Activated naive CD8-positive, alpha-beta T cell treated with anti-CD3 and anti-CD28 coated beads, Interleukin-2, amount 50 U/mL, for 24 hours (primary cell): ENCODE measurements at regions not wholly inside any gene's neighbourhood (a gene's known extent, or its start where the extent isn't known, plus 50 kb on each side); places are given as distances from the start of the nearest gene placed in this dataset.
"Not testable (repeated sequence)": the region's sequence is repeated elsewhere in the genome, so short reads cannot be mapped to it uniquely, and the experiment has no call there.

ENCODE experiments used
- ATAC-seq: fragments of 150-1000 bp; cut with Tn5 transposase; one replicate; pipeline ENCODE4 v1.10.0; 2021
- DNase-seq: peaks from one replicate; pipeline ENCODE4 v3.0.0; 2021
- H3K27ac Mint-ChIP-seq: one replicate; pipeline ENCODE4 v1.8.0; 2021; ENCODE audit warnings: mild to moderate bottlenecking, mixed read lengths
- H3K27me3 Mint-ChIP-seq: one replicate; pipeline ENCODE4 v1.8.0; 2021; ENCODE audit warnings: mixed read lengths
- H3K36me3 Mint-ChIP-seq: one replicate; pipeline ENCODE4 v1.8.0; 2021; ENCODE audit warnings: low read depth, mixed read lengths
- H3K4me1 Mint-ChIP-seq: one replicate; pipeline ENCODE4 v1.8.0; 2021; ENCODE audit warnings: mixed read lengths
- H3K4me3 Mint-ChIP-seq: one replicate; pipeline ENCODE4 v1.8.0; 2021; ENCODE audit warnings: mild to moderate bottlenecking, moderate library complexity, mixed read lengths
- H3K9me3 Mint-ChIP-seq: one replicate; pipeline ENCODE4 v1.8.0; 2021; ENCODE audit warnings: mixed read lengths

GRCh38 chr7:150093897-150094296, 220.1 kb downstream of the ATP6V0E2 start:
- H3K4me1 Mint-ChIP-seq, ATAC-seq, H3K9me3 Mint-ChIP-seq, DNase-seq, H3K4me3 Mint-ChIP-seq, H3K27me3 Mint-ChIP-seq, H3K36me3 Mint-ChIP-seq, H3K27ac Mint-ChIP-seq: not testable (repeated sequence)

- not testable (repeated sequence) for H3K9me3 Mint-ChIP-seq, H3K4me1 Mint-ChIP-seq, DNase-seq, H3K27me3 Mint-ChIP-seq, ATAC-seq, H3K36me3 Mint-ChIP-seq, H3K27ac Mint-ChIP-seq, H3K4me3 Mint-ChIP-seq
These were observed 222.6 kb downstream of the ATP6V0E2 start for GRCh38 chr7:150096213-150096994.

GRCh38 chr7:150098592-150098991, 224.6 kb upstream of the LRRC61 start:
- DNase-seq, H3K27me3 Mint-ChIP-seq, H3K27ac Mint-ChIP-seq, H3K9me3 Mint-ChIP-seq, H3K36me3 Mint-ChIP-seq, H3K4me3 Mint-ChIP-seq, ATAC-seq, H3K4me1 Mint-ChIP-seq: not testable (repeated sequence)

- not testable (repeated sequence) for ATAC-seq, H3K36me3 Mint-ChIP-seq, H3K4me1 Mint-ChIP-seq, H3K27ac Mint-ChIP-seq, DNase-seq, H3K4me3 Mint-ChIP-seq, H3K27me3 Mint-ChIP-seq, H3K9me3 Mint-ChIP-seq
These were observed 221.9 kb upstream of the LRRC61 start for GRCh38 chr7:150101282-150101681.

- not testable (repeated sequence) for H3K27me3 Mint-ChIP-seq, H3K36me3 Mint-ChIP-seq, H3K27ac Mint-ChIP-seq, H3K4me1 Mint-ChIP-seq, H3K4me3 Mint-ChIP-seq, DNase-seq, H3K9me3 Mint-ChIP-seq, ATAC-seq
These were observed 215.9 kb upstream of the LRRC61 start for GRCh38 chr7:150107283-150107682.

GRCh38 chr7:150110375-150110820, 212.8 kb upstream of the LRRC61 start:
- H3K4me3 Mint-ChIP-seq, H3K27me3 Mint-ChIP-seq, H3K9me3 Mint-ChIP-seq, H3K36me3 Mint-ChIP-seq, H3K4me1 Mint-ChIP-seq, H3K27ac Mint-ChIP-seq: not testable (repeated sequence)
- DNase-seq (peak; percentile 1), ATAC-seq (peak; percentile 62)

- not testable (repeated sequence) for DNase-seq, ATAC-seq, H3K36me3 Mint-ChIP-seq, H3K9me3 Mint-ChIP-seq, H3K27ac Mint-ChIP-seq, H3K27me3 Mint-ChIP-seq, H3K4me3 Mint-ChIP-seq, H3K4me1 Mint-ChIP-seq
These were observed 212.3 kb upstream of the LRRC61 start for GRCh38 chr7:150110882-150111281.

- not testable (repeated sequence) for H3K9me3 Mint-ChIP-seq, H3K4me3 Mint-ChIP-seq, H3K27ac Mint-ChIP-seq, ATAC-seq, H3K27me3 Mint-ChIP-seq, H3K36me3 Mint-ChIP-seq, H3K4me1 Mint-ChIP-seq, DNase-seq
These were observed 211.6 kb upstream of the LRRC61 start for GRCh38 chr7:150111373-150112139.

- H3K4me1 Mint-ChIP-seq, H3K27ac Mint-ChIP-seq, H3K4me3 Mint-ChIP-seq, H3K9me3 Mint-ChIP-seq, DNase-seq, ATAC-seq, H3K36me3 Mint-ChIP-seq, H3K27me3 Mint-ChIP-seq: not testable (repeated sequence)
These were observed 209.9 kb upstream of the LRRC61 start for GRCh38 chr7:150113301-150113700.

GRCh38 chr7:150114591-150114990, 208.6 kb upstream of the LRRC61 start:
- not testable (repeated sequence) for H3K4me3 Mint-ChIP-seq, H3K9me3 Mint-ChIP-seq, H3K36me3 Mint-ChIP-seq, H3K4me1 Mint-ChIP-seq, H3K27ac Mint-ChIP-seq, H3K27me3 Mint-ChIP-seq, DNase-seq
- ATAC-seq, result peak; percentile 70

GRCh38 chr7:150119966-150120365, 203.2 kb upstream of the LRRC61 start:
- H3K27me3 Mint-ChIP-seq, H3K27ac Mint-ChIP-seq, H3K4me3 Mint-ChIP-seq, H3K4me1 Mint-ChIP-seq, H3K36me3 Mint-ChIP-seq, DNase-seq, H3K9me3 Mint-ChIP-seq, ATAC-seq: not testable (repeated sequence)

GRCh38 chr7:150125831-150126230, 197.3 kb upstream of the LRRC61 start:
- not testable (repeated sequence) for H3K27ac Mint-ChIP-seq, ATAC-seq, H3K36me3 Mint-ChIP-seq, H3K4me1 Mint-ChIP-seq, H3K4me3 Mint-ChIP-seq, DNase-seq, H3K27me3 Mint-ChIP-seq, H3K9me3 Mint-ChIP-seq

- not testable (repeated sequence) for DNase-seq, H3K27me3 Mint-ChIP-seq, H3K4me3 Mint-ChIP-seq, H3K36me3 Mint-ChIP-seq, H3K4me1 Mint-ChIP-seq, ATAC-seq, H3K9me3 Mint-ChIP-seq, H3K27ac Mint-ChIP-seq
These were observed 188.7 kb upstream of the LRRC61 start for GRCh38 chr7:150134451-150134850.

GRCh38 chr7:150135620-150136190, 187.4 kb upstream of the LRRC61 start:
- H3K4me1 Mint-ChIP-seq, H3K4me3 Mint-ChIP-seq, ATAC-seq, H3K36me3 Mint-ChIP-seq, DNase-seq, H3K27me3 Mint-ChIP-seq, H3K9me3 Mint-ChIP-seq, H3K27ac Mint-ChIP-seq: not testable (repeated sequence)

- H3K36me3 Mint-ChIP-seq, H3K9me3 Mint-ChIP-seq, ATAC-seq, H3K4me3 Mint-ChIP-seq, H3K4me1 Mint-ChIP-seq, H3K27ac Mint-ChIP-seq, H3K27me3 Mint-ChIP-seq, DNase-seq: not testable (repeated sequence)
These were observed 183.3 kb upstream of the LRRC61 start for GRCh38 chr7:150139840-150140239.
